Keratinocyte (primary cell): ENCODE measurements at regions not wholly inside any gene's neighbourhood (a gene's known extent, or its start where the extent isn't known, plus 50 kb on each side); places are given as distances from the start of the nearest gene placed in this dataset.

Source experiments
- CTCF ChIP-seq, 3 experiments: IDR thresholded peaks in 1 of 3; conservative IDR thresholded peaks in 1 of 3; optimal IDR thresholded peaks in 1 of 3; 2 replicates in 2 of 3; 3 replicates in 1 of 3; pipeline versions ENCODE3 to v1.5.1; 2011; ENCODE audit warnings: low read length in 3 of 3, mild to moderate bottlenecking in 3 of 3, moderate library complexity in 2 of 3, control low read depth in 1 of 3, inconsistent platforms in 1 of 3; ENCODE audit not compliant: insufficient read depth in 2 of 3; ENCODE audit errors: extremely low read depth in 1 of 3
- EZH2 ChIP-seq: IDR thresholded peaks from one replicate; pipeline ENCODE4 v1.6.1; 2012; ENCODE audit warnings: inconsistent platforms, mild to moderate bottlenecking, low read length, moderate library complexity

GRCh38 chr12:77377116-77377515 lies 311.7 kb upstream of the E2F7 start:
- TF ChIP-seq CTCF (optimal IDR thresholded peaks at IDR 0.05 in 1 of 3, IDR thresholded peaks at IDR 0.05 in 1 of 3, conservative IDR thresholded peaks at IDR 0.05 in 1 of 3; ENCODE audit: extremely low read depth in 1 of 3, insufficient read depth in 2 of 3, low read length in 3 of 3) (no peak), EZH2 (no peak)
